ENCODE measurements at regions not wholly inside any gene's neighbourhood (a gene's known extent, or its start where the extent isn't known, plus 50 kb on each side); places are given as distances from the start of the nearest gene placed in this dataset.
"Not testable (repeated sequence)": the region's sequence is repeated elsewhere in the genome, so short reads cannot be mapped to it uniquely, and the experiment has no call there.

GRCh38 chr4:20075248-20075871 lies 176.3 kb upstream of the SLIT2 start:
- no peaks in the 10 kb centered on the region for H3K36me3 ChIP-seq
- intact Hi-C loops (cut with DNase I) = no loop called here
- no peaks in the 10 kb centered on the region for H3K4me1 ChIP-seq
- H3K27me3 ChIP-seq = no peaks in the 10 kb centered on the region
- no peaks in the 10 kb centered on the region for H3K9me3 ChIP-seq
- H3K27ac ChIP-seq = no peak overlapping the region
- no peak for DNase-seq
- H3K4me3 ChIP-seq = no peak overlapping the region
- no peak for TF ChIP-seq POLR2A (IDR thresholded peaks at IDR 0.05)
- no peak for TF ChIP-seq CTCF (IDR thresholded peaks at IDR 0.05)

GRCh38 chr4:20074450-20074849 lies 177.3 kb upstream of the SLIT2 start:
- no peaks in the 10 kb centered on the region for H3K36me3 ChIP-seq
- TF ChIP-seq POLR2A (IDR thresholded peaks at IDR 0.05) (no peak), CTCF (IDR thresholded peaks at IDR 0.05) (no peak)
- H3K27ac ChIP-seq = no peak overlapping the region
- 45 to 61% methylated on average over 3 of the region's 3 CpGs for WGBS, 2 donors
- H3K27me3 ChIP-seq = no peaks in the 10 kb centered on the region
- H3K4me1 ChIP-seq = no peaks in the 10 kb centered on the region
- no peaks in the 10 kb centered on the region for H3K9me3 ChIP-seq
- no peak for DNase-seq
- H3K4me3 ChIP-seq = no peak overlapping the region
- intact Hi-C loops (cut with DNase I) = no loop called here

- Histone ChIP-seq H3K36me3 (no peaks in the 10 kb centered on the region), H3K4me1 (no peaks in the 10 kb centered on the region), H3K9me3 (no peaks in the 10 kb centered on the region), H3K4me3 (no peak overlapping the region), H3K27me3 (no peaks in the 10 kb centered on the region), H3K27ac (no peak overlapping the region)
- intact Hi-C loops (cut with DNase I) = no loop called here
- no peak for DNase-seq
- WGBS, 2 donors = 70 to 80% methylated on average over 1 of the region's 1 CpG
- TF ChIP-seq CTCF (IDR thresholded peaks at IDR 0.05) = no peak
- TF ChIP-seq POLR2A (IDR thresholded peaks at IDR 0.05) = no peak
Observed at GRCh38 chr4:20065952-20066351, 185.8 kb upstream of the SLIT2 start.

GRCh38 chr4:20062857-20063256 lies 188.8 kb upstream of the SLIT2 start:
- H3K4me3 ChIP-seq; H3K9me3 ChIP-seq; H3K27me3 ChIP-seq; intact Hi-C loops (cut with DNase I); DNase-seq; H3K4me1 ChIP-seq; H3K36me3 ChIP-seq; H3K27ac ChIP-seq: not testable (repeated sequence)
- 73 to 88% methylated on average over 5 of the region's 5 CpGs for WGBS, 2 donors

- 64 to 67% methylated on average over 7 of the region's 7 CpGs for WGBS, 2 donors
- TF ChIP-seq CTCF (IDR thresholded peaks at IDR 0.05) (no peak), POLR2A (IDR thresholded peaks at IDR 0.05) (no peak)
Observed at GRCh38 chr4:20062054-20062453, 189.7 kb upstream of the SLIT2 start.

GRCh38 chr4:20050768-20051167 lies 200.9 kb upstream of the SLIT2 start:
- H3K27ac ChIP-seq = no peak overlapping the region
- no peaks in the 10 kb centered on the region for H3K4me1 ChIP-seq
- H3K36me3 ChIP-seq = no peaks in the 10 kb centered on the region
- H3K4me3 ChIP-seq = no peak overlapping the region
- no peak for TF ChIP-seq CTCF (IDR thresholded peaks at IDR 0.05)
- no peaks in the 10 kb centered on the region for H3K9me3 ChIP-seq
- DNase-seq = no peak
- intact Hi-C loops (cut with DNase I) = no loop called here
- 88 to 97% methylated on average over 6 of the region's 6 CpGs for WGBS, 2 donors
- H3K27me3 ChIP-seq = no peaks in the 10 kb centered on the region

More at GRCh38 chr4:20062054-20062453, 189.7 kb upstream of the SLIT2 start:
- H3K4me1 ChIP-seq = no peaks in the 10 kb centered on the region
- no peak for DNase-seq
- no peaks in the 10 kb centered on the region for H3K9me3 ChIP-seq
- intact Hi-C loops (cut with DNase I) = no loop called here
- no peaks in the 10 kb centered on the region for H3K27me3 ChIP-seq
- no peaks in the 10 kb centered on the region for H3K36me3 ChIP-seq
- no peak overlapping the region for H3K4me3 ChIP-seq
- H3K27ac ChIP-seq = no peak overlapping the region

Data from esophagus squamous epithelium (tissue), 5 donors.